ENCODE measurements at regions not wholly inside any gene's neighbourhood (a gene's known extent, or its start where the extent isn't known, plus 50 kb on each side); places are given as distances from the start of the nearest gene placed in this dataset.

DNA sequence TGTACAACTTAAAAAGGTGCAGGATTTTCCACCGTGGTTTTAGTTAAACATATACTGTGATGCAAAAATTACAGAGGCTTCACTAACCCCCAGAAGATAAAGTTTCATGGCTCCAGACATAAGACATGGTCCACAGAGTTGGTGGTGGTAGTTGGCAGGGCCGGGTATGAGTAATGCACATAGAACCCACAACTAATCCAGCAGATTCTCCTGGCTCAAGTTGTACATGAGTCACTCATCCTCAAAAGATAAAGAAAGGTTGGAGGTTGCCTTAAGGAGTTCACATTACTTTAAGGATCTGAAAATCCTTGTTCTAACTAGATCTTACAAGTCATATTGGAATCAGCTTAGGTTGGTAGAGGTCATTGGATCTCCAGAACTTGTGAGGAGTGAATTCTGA lies 98.3 kb upstream of the ZBTB20 start:
- Histone ChIP-seq H3K9me3 (ENCODE audit: severe bottlenecking) (no peaks in the 10 kb centered on the region), H3K4me3 (ENCODE audit: low read depth, low read length) (no peak overlapping the region), H3K36me3 (no peaks in the 10 kb centered on the region), H3K27ac (no peak overlapping the region), H3K27me3 (ENCODE audit: insufficient read depth, low read depth, severe bottlenecking) (no peaks in the 10 kb centered on the region)
- DNase-seq: no peak
- TF ChIP-seq, protein P1, sequence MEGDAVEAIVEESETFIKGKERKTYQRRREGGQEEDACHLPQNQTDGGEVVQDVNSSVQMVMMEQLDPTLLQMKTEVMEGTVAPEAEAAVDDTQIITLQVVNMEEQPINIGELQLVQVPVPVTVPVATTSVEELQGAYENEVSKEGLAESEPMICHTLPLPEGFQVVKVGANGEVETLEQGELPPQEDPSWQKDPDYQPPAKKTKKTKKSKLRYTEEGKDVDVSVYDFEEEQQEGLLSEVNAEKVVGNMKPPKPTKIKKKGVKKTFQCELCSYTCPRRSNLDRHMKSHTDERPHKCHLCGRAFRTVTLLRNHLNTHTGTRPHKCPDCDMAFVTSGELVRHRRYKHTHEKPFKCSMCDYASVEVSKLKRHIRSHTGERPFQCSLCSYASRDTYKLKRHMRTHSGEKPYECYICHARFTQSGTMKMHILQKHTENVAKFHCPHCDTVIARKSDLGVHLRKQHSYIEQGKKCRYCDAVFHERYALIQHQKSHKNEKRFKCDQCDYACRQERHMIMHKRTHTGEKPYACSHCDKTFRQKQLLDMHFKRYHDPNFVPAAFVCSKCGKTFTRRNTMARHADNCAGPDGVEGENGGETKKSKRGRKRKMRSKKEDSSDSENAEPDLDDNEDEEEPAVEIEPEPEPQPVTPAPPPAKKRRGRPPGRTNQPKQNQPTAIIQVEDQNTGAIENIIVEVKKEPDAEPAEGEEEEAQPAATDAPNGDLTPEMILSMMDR (IDR thresholded peaks at IDR 0.05; ENCODE audit: low read depth, low read length): no peak

DNA sequence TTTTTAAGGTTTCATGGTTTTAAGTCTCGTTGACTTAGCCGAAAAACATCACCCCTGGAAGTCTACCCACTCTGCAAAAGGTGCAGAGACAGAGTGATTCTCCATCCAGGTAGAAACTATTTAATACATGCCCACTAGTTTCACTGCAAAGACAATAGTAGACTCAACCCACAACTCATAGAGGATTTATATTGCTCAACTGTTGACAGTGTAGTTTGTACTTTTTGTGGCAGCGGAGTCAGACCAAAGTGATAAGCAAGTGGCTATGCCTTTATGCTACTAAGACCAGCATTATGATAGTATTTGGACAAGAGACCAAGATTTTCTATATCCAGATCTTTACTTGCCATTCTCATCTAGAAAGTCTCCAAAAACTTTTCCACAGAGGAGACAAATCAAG lies 98.8 kb upstream of the ZBTB20 start:
- Histone ChIP-seq H3K9me3 (ENCODE audit: severe bottlenecking) (no peaks in the 10 kb centered on the region), H3K36me3 (no peaks in the 10 kb centered on the region), H3K4me3 (ENCODE audit: low read depth, low read length) (no peak overlapping the region), H3K27me3 (ENCODE audit: insufficient read depth, low read depth, severe bottlenecking) (no peaks in the 10 kb centered on the region), H3K27ac (no peak overlapping the region)
- TF ChIP-seq, protein P1 (IDR thresholded peaks at IDR 0.05; ENCODE audit: low read depth, low read length): no peak
- DNase-seq: no peak

DNA sequence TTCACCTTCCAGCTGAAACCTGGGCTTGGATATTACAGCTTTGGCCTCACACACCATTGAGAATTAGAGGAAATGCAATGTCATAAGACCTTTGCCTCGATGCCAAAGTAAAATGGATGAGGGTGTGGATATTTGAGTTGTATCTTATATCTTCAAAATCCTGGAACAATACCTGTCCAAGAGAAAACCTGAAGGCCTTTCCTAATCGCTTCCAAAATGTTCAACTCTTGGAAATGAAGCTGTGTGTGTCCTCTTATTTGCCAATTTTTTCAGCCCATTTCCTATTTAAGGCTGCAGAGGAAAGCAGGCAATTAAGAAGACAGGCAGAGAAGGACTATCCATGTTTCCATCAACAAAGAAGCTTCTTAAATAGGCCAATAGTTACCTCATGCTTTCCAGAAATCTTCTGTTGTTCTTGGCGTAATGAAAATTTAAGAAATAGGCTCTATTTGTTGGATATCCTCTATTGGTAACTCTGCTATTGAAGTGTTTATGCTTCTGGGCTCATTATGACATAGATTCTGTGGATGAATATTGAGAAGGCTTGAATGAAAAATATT lies 99.5 kb upstream of the ZBTB20 start:
- no peak for DNase-seq
- no peak overlapping the region for H3K4me3 ChIP-seq (ENCODE audit: low read depth, low read length)
- H3K9me3 ChIP-seq (ENCODE audit: severe bottlenecking): no peaks in the 10 kb centered on the region
- H3K27ac ChIP-seq: no peak overlapping the region
- TF ChIP-seq, protein P1 (IDR thresholded peaks at IDR 0.05; ENCODE audit: low read depth, low read length): no peak
- H3K27me3 ChIP-seq (ENCODE audit: insufficient read depth, low read depth, severe bottlenecking): no peaks in the 10 kb centered on the region
- no peaks in the 10 kb centered on the region for H3K36me3 ChIP-seq

DNA sequence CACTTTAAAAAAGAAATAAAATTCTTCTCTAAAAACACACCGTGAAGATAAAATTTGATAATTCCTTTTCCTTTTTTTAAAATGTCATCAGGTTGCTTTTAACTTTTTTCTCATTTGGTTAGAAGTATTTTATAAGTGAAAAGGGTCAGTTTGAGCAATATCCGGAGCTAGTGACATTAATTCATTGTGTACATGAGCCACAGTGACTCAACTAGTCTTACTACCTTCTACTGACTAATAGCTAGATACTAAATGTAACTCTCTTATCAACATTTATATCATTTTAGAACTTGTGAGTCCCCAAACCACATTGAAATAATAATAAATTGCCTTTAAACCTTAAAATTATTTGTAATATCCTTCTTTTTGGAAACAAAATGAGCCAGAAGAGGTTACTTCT lies 101.2 kb upstream of the ZBTB20 start:
- TF ChIP-seq, protein P1 (IDR thresholded peaks at IDR 0.05; ENCODE audit: low read depth, low read length): no peak
- H3K27ac ChIP-seq: no peak overlapping the region
- no peak for DNase-seq

DNA sequence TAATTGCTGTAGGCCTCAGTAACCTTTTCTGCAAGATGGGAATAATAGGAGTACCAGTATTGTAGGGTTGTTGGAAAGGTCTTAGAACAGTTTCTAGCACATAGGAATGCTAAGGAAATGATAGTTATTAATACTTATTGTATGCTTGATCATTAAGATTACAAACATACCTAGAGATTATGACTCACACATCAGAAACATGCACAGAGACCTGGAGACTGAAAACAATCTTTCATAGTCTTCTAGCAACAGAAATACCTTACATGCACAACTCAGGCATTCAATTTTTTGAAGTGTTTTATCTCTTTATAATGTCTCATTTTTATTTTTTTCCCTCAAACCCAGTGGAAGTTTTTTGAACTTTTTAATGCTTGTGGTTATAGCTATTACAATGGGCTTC lies 104.4 kb upstream of the ZBTB20 start:
- Histone ChIP-seq H3K36me3 (no peaks in the 10 kb centered on the region), H3K9me3 (ENCODE audit: severe bottlenecking) (no peaks in the 10 kb centered on the region)
- TF ChIP-seq, protein P1 (IDR thresholded peaks at IDR 0.05; ENCODE audit: low read depth, low read length): no peak

More for the DNA sequence above, 101.2 kb upstream of the ZBTB20 start:
- Histone ChIP-seq H3K36me3 (no peaks in the 10 kb centered on the region), H3K9me3 (ENCODE audit: severe bottlenecking) (no peaks in the 10 kb centered on the region), H3K4me3 (ENCODE audit: low read depth, low read length) (no peak overlapping the region), H3K27me3 (ENCODE audit: insufficient read depth, low read depth, severe bottlenecking) (no peaks in the 10 kb centered on the region)

DNA sequence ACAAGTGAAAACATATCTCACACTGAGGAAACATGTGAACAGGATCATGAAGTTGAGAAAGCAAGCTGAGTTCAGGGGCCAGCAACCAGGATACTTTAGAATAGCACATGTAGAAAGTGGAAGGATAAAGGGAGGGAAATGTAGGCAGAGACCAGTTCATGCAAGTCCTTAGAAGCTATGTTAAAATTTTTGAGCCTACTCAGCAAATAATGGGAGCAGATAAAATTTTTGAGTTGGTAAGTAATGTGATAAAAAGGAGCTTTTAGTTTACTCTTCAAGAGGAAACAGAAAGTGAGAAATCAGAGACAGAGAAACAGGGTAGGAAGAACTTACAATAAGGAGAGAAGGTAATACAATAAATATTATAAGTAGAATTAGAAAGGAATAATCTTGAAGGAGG lies 105.6 kb upstream of the ZBTB20 start:
- Histone ChIP-seq H3K9me3 (ENCODE audit: severe bottlenecking) (no peaks in the 10 kb centered on the region), H3K27me3 (ENCODE audit: insufficient read depth, low read depth, severe bottlenecking) (no peaks in the 10 kb centered on the region), H3K4me3 (ENCODE audit: low read depth, low read length) (no peak overlapping the region), H3K27ac (no peak overlapping the region), H3K36me3 (no peaks in the 10 kb centered on the region)
- DNase-seq: no peak
- TF ChIP-seq, protein P1 (IDR thresholded peaks at IDR 0.05; ENCODE audit: low read depth, low read length): no peak

More for the DNA sequence above, 104.4 kb upstream of the ZBTB20 start:
- no peak for DNase-seq
- Histone ChIP-seq H3K27ac (no peak overlapping the region), H3K27me3 (ENCODE audit: insufficient read depth, low read depth, severe bottlenecking) (no peaks in the 10 kb centered on the region), H3K4me3 (ENCODE audit: low read depth, low read length) (no peak overlapping the region)
